Lung (tissue), 11 donors: ENCODE measurements at regions not wholly inside any gene's neighbourhood (a gene's known extent, or its start where the extent isn't known, plus 50 kb on each side); places are given as distances from the start of the nearest gene placed in this dataset.

Experiments used
- ATAC-seq: fragments of 200-7000 bp; cut with Tn5 transposase; one replicate; pipeline ENCODE4 v1.9.1; 2020; ENCODE audit warnings: moderate number of reproducible peaks; ENCODE audit not compliant: insufficient read depth, low FRiP score
- DNase-seq, 3 donors: peaks; one replicate each; pipeline ENCODE4 v3.0.0-alpha.2; 2013 to 2017
- H3K27ac ChIP-seq, 2 donors: one replicate each; pipeline ENCODE4 v1.5.1; 2013; ENCODE audit warnings: mild to moderate bottlenecking in 2 of 2, moderate library complexity in 2 of 2, control low read depth in 1 of 2, inconsistent platforms in 1 of 2, low read depth in 1 of 2, low read length in 1 of 2
- H3K27me3 ChIP-seq, 3 donors: one replicate each; pipeline ENCODE4 v1.5.1; 2013; ENCODE audit warnings: low read length in 2 of 3; ENCODE audit not compliant: control insufficient read depth in 3 of 3, insufficient read depth in 3 of 3
- H3K36me3 ChIP-seq, 4 donors: one replicate each; pipeline ENCODE4 v1.5.1; 2013; ENCODE audit warnings: low read length in 4 of 4, mild to moderate bottlenecking in 1 of 4, moderate library complexity in 1 of 4; ENCODE audit not compliant: control insufficient read depth in 4 of 4, insufficient read depth in 4 of 4
- H3K4me1 ChIP-seq, 5 donors: one replicate each; pipeline ENCODE4 v1.5.1; 2013; ENCODE audit warnings: low read length in 5 of 5, mild to moderate bottlenecking in 2 of 5, moderate library complexity in 1 of 5; ENCODE audit not compliant: control insufficient read depth in 5 of 5, insufficient read depth in 5 of 5
- H3K4me3 ChIP-seq: one replicate; pipeline ENCODE4 v1.5.1; 2013; ENCODE audit warnings: mild to moderate bottlenecking, control low read depth, moderate library complexity
- H3K9ac ChIP-seq, 2 donors: one replicate each; pipeline ENCODE4 v1.5.1; 2013; ENCODE audit warnings: low read length in 2 of 2, control low read depth in 1 of 2; ENCODE audit not compliant: insufficient read depth in 1 of 2
- H3K9me3 ChIP-seq, 4 donors: one replicate each; pipeline ENCODE4 v1.5.1; 2013; ENCODE audit warnings: low read length in 3 of 4, mild to moderate bottlenecking in 1 of 4, moderate library complexity in 1 of 4; ENCODE audit not compliant: control insufficient read depth in 4 of 4, insufficient read depth in 3 of 4
- WGBS, 2 donors: extraction: QIAGEN DNeasy Blood & Tissue Kit; methylation state at CpG; one replicate each; pipeline ENCODE4 v1.1.7; 2013; 5-methylcytosine and 5-hydroxymethylcytosine counted together
- TF ChIP-seq, protein P1 (sequence below): IDR thresholded peaks from 2 replicates; pipeline ENCODE4 v1.5.1; 2012; ENCODE audit warnings: mild to moderate bottlenecking; ENCODE audit errors: control extremely low read depth, extremely low read depth
- donor health status: control.
- donor health status: control.
- donor health status: Bipolar disorder and iron deficiency.
- donor health status: healthy.
- donor health status: DM: yes; HTN: yes; CAD: no.

DNA sequence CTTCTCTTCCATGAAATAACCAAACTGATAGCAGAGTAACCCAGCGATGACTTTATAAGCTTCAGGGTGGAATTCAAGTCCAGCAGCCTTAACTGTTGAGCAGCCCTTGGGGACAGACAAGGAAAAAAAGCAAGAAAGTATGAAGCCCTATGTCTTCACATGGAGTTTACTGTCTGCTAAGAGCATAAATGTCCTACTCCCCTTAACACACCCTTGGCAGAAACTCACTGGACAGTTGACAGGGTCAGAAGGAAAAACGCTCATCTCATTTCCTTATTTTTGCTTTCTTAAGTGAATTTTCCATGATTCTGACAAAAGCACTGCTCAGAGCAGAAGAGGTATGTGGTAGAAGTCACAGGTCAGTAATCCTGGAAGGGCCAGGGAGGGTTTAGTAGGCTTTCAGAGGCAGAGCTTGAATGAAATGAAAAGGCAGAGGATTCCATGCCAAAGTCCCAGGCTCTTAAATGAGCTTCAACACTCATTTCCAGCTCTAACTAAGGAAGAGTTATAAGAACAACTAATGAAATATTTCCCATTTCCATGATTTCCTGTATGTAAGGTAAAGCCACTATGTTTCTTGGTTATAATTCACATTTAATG is 683.3 kb upstream of the KLHL29 start:
- ATAC-seq (no peak), DNase-seq (no peak)
- Histone ChIP-seq H3K4me3 (no peak overlapping the region), H3K9me3 (no peaks in the 10 kb centered on the region), H3K27me3 (no peaks in the 10 kb centered on the region), H3K27ac (no peak overlapping the region), H3K9ac (no peak overlapping the region), H3K36me3 (no peaks in the 10 kb centered on the region), H3K4me1 (peaks cover 0 to 9% (median 0%) of the 10 kb centered on the region in 5 donors)
- TF ChIP-seq, protein P1, sequence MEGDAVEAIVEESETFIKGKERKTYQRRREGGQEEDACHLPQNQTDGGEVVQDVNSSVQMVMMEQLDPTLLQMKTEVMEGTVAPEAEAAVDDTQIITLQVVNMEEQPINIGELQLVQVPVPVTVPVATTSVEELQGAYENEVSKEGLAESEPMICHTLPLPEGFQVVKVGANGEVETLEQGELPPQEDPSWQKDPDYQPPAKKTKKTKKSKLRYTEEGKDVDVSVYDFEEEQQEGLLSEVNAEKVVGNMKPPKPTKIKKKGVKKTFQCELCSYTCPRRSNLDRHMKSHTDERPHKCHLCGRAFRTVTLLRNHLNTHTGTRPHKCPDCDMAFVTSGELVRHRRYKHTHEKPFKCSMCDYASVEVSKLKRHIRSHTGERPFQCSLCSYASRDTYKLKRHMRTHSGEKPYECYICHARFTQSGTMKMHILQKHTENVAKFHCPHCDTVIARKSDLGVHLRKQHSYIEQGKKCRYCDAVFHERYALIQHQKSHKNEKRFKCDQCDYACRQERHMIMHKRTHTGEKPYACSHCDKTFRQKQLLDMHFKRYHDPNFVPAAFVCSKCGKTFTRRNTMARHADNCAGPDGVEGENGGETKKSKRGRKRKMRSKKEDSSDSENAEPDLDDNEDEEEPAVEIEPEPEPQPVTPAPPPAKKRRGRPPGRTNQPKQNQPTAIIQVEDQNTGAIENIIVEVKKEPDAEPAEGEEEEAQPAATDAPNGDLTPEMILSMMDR: no peak
- WGBS, 2 donors: 76 to 82% methylated on average over 2 of the region's 2 CpGs

DNA sequence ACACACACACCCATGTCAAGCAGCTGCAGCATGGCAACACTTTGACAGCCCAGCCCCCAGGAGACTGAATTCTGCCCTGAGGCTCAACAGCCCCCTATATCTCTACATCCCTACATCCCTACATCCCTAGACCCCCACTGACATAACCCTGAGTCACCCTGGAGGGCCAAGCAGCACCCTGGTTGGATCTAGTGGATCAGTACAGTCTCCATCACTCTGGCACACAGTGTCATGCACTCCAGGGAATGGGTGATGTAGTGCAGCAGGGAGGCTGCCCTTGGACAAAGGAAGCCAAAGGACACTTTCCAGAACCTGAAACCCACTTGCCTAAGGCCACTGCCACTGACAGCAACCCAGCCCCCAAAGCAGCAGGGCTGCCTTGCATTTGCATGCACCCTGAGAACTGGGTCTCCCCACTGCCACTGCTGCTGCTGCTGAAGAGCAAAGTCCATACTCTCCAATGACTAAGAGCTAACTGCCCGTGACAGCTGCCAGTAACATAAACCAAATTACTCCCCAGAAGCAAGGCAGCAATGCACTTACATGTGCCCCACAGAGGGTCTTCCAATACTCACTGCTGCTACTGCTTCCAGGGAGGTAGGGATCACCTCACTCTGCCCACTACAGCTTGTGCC is 681.6 kb upstream of the KLHL29 start:
- ATAC-seq: no peak

DNA sequence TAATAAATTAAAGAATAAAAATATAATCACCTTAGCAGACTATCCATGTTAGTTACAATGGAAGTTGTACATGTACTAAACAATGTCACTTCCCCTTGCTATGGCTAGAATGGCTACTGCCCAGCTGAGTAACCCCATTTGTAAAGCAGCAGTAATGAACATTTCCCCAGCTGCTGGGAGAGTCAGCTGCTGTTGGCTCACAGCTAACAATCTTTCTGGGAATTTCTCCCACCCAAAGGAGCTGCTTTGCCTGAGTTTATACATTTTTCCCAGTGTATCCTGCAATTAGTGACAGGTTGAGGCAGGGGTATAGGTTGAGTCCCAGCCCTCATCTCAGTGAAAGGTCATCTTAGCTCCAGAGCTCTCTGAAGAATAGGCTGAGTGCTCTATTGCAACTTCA is 665.6 kb upstream of the KLHL29 start:
- Histone ChIP-seq H3K4me1 (peaks cover 0 to 3% (median 0%) of the 10 kb centered on the region in 5 donors), H3K36me3 (no peaks in the 10 kb centered on the region), H3K9ac (no peak overlapping the region), H3K27me3 (no peaks in the 10 kb centered on the region), H3K4me3 (no peak overlapping the region), H3K9me3 (no peaks in the 10 kb centered on the region), H3K27ac (no peak overlapping the region)
- TF ChIP-seq, protein P1: no peak
- ATAC-seq (no peak), DNase-seq (no peak)

More for the DNA sequence above, 681.6 kb upstream of the KLHL29 start:
- peaks cover 0 to 2% (median 0%) of the 10 kb centered on the region in 4 donors for H3K9me3 ChIP-seq
- 80 to 86% methylated on average over 1 of the region's 1 CpG for WGBS, 2 donors
- no peak overlapping the region for H3K9ac ChIP-seq
- H3K36me3 ChIP-seq: no peaks in the 10 kb centered on the region
- no peaks in the 10 kb centered on the region for H3K4me1 ChIP-seq
- DNase-seq: no peak
- TF ChIP-seq, protein P1: no peak
- H3K27me3 ChIP-seq: no peaks in the 10 kb centered on the region
- H3K27ac ChIP-seq: no peak overlapping the region
- H3K4me3 ChIP-seq: no peak overlapping the region
